Stomach (tissue), 4 donors: ENCODE measurements at regions not wholly inside any gene's neighbourhood (a gene's known extent, or its start where the extent isn't known, plus 50 kb on each side); places are given as distances from the start of the nearest gene placed in this dataset.

Experiments
- CTCF ChIP-seq, 7 experiments: fragments of 450-650 bp in 4 of 7; fragments of 200-600 bp in 3 of 7; sonication (generic) in 3 of 7; IDR thresholded peaks; one replicate each; pipeline ENCODE4 v1.5.1; 2016 to 2019; ENCODE audit warnings: antibody characterized with exemption in 7 of 7, control low read depth in 2 of 7, mild to moderate bottlenecking in 1 of 7
- EP300 ChIP-seq: sonication (generic); formaldehyde crosslinking; IDR thresholded peaks from one replicate; pipeline ENCODE4 v1.6.1; 2017; ENCODE audit warnings: antibody characterized with exemption
- POLR2A ChIP-seq, 4 donors: fragments of 450-650 bp; IDR thresholded peaks; one replicate each; pipeline ENCODE4 v1.6.1; 2016; ENCODE audit warnings: antibody characterized with exemption in 4 of 4, control low read depth in 2 of 4, mild to moderate bottlenecking in 1 of 4, moderate library complexity in 1 of 4
- POLR2AphosphoS5 ChIP-seq, 3 donors: sonication (generic); formaldehyde crosslinking; IDR thresholded peaks; one replicate each; pipeline ENCODE4 v1.6.1; 2016; ENCODE audit warnings: antibody characterized with exemption in 3 of 3

- TF ChIP-seq CTCF (IDR thresholded peaks at IDR 0.05) (no peak), POLR2AphosphoS5 (IDR thresholded peaks at IDR 0.05) (no peak), POLR2A (IDR thresholded peaks at IDR 0.05) (no peak), EP300 (no peak)
Observed at GRCh38 chr2:129801575-129801974, 177.9 kb upstream of the RAB6C start.
